GM19043 (cell line): ENCODE measurements at regions not wholly inside any gene's neighbourhood (a gene's known extent, or its start where the extent isn't known, plus 50 kb on each side); places are given as distances from the start of the nearest gene placed in this dataset.

ENCODE experiments used
- ATAC-seq: cut with Tn5 transposase; IDR thresholded peaks from one replicate; pipeline ENCODE4 v1.9.1; 2021; ENCODE audit warnings: low read depth; ENCODE audit not compliant: unreplicated experiment

DNA sequence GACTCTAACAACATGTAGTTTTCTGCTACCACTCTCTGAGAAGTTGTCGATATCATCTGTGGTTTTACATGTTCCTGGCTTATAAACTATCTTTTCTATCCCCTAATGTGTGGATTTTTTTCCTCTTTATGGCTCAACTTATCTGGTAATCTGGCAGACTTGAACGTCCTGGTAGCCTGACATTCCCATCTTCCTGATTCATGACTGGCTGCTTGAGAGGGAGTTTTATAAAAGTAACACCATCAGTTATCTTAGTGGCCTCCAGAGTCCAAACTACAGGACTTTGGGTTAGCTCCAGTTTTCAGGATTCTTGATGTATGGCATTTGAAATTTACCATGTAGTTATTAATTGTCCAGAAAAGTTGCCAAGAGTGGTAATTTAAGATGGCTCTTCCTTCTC lies 174.0 kb upstream of the GULP1 start:
- ATAC-seq, result no peak

DNA sequence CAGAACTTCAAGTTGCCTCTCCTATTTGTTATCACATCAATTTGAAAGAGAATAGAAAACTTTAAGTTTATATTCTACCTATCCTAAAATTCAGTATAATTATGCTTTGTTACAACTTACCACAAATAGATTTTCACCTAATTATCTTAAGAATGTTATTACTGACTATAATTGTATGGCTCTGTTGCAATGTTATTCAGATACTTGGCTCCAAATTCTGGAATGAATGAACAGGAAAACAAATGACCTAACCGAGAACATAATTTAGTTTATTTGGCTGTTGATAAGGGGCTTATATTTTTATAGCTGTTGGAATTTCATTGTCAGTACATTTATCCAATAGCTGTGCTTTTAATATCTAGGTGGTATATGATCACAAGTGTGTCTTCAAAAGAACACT lies 173.2 kb upstream of the GULP1 start:
- no peak for ATAC-seq

DNA sequence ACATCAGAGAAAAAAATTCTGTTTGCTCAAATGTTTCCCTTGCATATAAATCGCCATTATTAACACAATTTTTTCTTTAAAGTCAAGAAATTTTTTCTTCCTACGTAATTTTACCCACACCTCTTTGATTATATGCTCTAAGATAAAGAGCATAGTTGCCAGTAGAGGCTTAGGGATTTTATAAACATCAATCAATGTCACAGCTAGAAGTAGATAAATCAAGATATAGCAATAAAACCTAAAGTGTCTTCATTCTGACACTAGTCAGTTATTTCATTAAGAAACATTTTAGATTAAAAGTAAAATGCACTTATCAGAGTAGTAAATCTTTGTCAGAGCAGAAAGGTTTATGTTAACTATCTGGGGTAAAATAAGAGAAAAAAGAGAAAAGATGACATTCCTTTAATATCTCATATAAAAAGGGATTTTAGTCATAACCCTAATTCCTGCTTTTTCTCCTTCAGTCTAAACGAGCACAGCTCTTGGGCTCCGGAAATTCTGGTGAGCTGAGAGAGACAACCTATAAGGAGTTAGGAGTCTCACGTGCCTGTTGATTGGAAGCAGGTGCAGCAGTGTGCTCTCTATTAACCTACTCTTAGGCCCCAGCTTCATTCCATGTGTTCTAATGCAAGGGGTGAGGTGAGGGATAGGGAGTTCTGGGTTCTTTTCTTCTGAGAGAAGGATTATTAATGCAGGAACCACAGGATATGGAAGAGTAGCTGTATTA lies 172.4 kb upstream of the GULP1 start:
- ATAC-seq, result no peak

DNA sequence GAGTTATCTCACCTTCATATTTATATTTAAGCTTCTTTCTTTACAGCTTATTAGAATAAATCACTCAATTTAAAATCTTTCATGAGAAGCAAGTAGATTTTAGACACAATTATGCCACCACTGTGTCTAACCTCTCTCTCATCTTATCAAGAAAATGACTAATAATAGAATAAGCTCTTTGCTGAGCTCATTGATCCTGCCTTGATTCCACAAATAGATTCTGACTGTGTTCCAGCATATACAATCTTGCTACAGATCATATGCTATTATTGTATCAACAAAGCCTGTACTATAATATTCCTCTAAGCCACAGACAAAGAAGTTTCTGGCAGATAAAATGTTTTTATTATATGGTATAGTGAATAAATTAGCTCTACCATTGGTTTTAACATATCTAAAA lies 168.7 kb upstream of the GULP1 start:
- no peak for ATAC-seq

DNA sequence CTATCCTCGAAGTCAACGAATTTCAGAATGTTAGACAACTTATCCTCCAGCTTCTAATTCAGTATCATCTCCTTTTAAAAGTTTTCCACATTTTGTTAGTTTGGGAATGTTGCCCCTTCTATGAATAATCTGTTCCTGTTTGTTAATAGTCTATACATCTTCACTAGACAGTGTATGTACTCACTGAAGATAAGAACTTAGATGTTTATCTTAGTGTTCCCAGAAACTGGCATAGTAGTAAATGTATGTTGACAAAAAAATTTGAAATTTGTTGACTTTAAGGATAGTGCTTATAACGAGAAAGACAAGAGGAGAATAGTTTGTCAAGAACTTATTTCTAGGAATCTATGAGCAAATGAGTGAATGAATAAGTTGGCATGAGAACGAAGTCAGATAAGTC lies 162.0 kb upstream of the GULP1 start:
- ATAC-seq, result no peak

DNA sequence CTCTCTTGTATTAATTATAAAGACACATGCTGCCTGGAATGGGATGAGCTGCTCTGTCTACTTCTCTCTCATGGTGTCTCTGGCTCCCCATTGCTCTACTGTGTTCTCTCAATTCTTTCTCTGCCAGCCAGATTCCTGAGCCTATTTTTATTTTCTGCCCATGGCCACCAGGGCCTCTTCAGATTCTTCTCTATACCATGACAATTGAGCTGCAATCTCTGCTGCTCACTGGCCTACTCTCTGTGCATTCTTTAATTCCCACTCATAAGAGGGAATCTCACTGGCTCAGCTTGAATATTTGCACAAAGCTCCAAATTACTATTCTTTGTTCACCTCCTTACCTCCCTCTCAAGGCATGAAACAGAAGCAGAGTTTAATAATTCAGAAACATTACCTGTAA lies 161.4 kb upstream of the GULP1 start:
- no peak for ATAC-seq

DNA sequence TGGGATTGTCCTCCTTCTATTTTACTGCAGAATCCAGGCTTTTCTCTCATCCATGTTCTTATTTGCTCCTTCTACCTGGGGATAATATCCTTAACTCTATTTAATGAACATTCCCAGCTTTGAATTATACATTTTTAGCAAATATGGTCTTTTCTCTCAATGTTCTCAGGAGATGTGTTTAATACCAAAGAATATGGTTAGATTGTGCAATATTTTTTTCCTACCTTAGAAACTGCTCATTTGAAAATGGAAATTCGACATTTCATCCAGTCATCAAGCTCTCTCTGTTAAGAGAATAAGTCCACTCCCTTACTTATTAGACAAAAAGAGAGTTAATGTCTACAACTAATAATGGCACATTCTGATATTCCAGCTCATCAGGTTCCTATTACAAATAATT lies 160.4 kb upstream of the GULP1 start:
- ATAC-seq, result no peak

DNA sequence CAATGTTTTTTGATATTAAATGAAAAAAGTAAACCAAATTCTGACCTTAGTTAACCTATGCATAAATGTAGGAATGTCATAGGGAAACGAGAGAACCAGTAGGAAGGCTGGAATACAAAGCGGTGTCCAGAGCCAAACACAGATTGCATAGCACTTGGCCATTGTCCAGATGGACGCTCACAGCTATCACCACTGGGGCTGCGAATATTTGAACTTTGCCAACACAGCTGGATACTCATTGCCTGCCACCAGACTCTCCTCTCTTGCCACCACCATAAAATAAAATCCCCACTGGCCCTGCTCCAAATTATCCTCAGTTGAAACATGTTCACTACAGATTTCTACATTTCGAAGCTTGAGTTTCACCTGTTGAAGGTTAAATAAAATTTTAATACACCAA lies 159.3 kb upstream of the GULP1 start:
- no peak for ATAC-seq

DNA sequence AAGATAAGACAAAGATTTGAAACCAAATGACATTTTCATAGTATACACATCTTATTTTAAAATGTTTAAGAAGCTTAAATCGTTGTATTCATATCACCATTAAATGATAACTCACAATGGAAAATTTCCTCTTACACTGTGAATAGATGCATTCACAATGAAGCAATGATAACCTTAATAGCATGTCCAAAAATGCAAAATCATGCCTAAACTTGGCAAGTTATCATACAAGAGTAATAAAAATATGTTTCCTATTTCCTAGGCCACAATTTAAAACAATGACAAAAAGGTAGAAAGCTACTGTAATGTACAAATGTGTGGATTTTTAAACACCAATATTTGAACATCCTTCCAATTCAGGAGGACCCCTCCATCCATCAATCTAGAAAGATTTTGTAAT lies 157.4 kb upstream of the GULP1 start:
- ATAC-seq, result no peak

DNA sequence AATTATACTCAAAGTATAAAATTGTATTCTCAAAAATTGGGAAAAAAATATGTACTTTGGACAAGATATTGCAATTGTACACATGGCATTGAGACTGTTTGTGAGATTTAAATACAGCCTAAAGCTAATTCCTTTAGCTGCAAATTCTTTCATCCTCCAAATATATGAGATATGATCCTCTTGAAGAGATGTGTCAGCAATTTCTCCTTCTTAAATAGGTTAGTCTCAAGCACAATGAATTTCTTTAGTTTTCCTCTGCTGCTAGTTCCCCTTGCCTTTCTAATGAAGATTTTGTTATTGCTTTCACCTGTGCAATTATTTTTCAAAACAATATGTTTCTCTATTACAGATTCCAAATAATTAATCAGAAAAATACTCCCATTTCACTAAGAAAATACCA lies 153.4 kb upstream of the GULP1 start:
- ATAC-seq, result no peak

DNA sequence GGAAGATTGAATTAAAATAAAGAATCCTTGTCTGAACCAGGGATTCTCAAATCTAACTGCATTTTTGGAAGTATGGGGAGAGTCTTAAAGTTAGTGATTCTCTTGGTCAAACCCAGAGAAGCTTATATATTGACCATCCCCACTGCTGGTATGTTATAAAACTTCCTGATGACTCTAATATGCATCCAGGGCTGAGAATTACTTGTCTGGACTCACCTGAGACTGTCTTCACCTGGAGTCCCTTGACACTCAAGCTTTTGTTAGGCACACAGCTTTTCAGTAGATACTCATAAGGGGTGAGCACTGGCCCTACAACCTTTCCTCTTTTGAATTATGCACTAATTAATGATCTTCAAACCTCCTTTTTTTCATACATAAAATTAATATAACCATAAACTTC lies 149.6 kb upstream of the GULP1 start:
- no peak for ATAC-seq

DNA sequence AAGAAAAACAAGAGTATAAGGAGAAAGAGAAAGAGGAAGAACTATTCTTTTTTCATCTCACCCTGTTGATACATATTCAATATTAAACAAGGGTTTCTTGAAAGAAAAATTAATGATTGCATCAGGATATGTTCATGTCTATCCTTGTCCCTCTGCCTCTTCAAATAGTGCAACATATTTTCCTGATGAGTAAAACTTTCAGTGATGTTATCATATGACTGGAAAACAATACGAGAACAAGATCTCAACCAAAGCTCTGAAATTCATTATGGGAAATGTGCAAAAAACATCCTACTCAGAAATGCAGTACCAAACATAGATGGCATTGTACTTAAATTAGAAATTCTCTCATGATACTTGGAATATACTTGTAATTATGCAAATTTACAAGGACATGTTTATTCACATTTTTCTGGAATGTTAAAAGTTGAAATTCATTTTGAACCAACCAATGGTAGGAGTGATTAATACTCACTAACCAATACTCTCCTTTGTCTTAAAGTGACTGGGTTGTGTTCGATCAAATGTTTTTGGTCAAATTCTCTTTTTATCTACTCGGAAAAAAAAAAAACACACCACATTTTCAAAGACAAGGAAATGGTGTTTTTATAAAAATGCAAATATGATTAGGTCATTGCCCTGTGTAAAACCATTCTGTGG lies 148.9 kb upstream of the GULP1 start:
- no peak for ATAC-seq

DNA sequence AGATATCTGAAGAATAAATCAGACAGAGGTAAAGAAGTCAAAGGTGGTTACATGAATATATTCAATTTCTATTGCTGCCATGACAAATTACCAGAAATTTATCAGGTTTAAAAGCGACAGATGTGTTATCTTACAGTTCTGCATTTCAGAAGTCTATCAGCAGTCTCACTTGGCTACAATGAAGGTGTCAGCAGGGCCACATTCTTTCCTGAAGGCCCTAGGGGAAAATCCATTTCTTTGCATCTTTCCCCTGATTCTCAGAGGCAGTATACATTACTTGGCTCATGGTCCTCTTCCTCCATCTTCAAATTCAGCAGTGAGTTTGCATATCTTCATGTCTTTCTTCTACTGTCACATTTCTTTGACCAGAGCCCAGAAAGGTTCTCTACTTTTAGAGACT lies 145.8 kb upstream of the GULP1 start:
- ATAC-seq, result no peak

DNA sequence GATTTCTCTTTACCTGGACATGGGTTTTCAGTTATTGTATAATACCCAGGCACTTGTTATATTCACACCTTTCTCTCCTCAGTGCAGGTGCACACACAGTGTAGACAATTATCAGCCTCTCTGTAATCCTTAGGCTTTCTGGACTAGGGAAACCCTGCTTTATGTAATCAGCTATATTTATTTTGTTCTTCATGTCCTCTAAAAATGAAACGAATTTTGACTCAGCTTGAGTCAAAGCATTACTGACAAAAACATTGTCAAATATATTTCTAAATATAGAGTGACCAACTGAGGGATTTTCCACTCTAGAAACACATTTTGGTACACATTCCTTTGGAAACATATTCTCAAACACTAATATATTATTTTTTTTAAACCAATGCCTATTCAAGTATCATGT lies 144.8 kb upstream of the GULP1 start:
- no peak for ATAC-seq

DNA sequence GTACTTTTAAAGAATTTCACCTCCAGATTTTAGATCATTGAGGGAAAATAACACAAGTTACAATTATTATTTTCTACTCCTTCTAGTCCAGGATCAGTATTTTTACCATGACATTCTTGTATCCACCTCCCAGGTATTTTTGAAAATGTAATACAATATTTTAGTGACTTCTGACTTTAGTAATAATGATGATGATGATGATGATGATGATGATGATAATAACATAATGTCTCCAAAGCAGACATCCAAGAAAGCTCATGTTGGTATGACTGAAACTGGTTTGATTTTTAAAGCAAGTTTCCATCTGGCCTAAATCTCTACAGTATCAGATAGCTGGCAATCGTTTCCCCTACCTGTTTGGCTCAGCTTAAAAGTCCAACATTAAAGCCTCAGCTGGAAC lies 140.0 kb upstream of the GULP1 start:
- ATAC-seq, result no peak

DNA sequence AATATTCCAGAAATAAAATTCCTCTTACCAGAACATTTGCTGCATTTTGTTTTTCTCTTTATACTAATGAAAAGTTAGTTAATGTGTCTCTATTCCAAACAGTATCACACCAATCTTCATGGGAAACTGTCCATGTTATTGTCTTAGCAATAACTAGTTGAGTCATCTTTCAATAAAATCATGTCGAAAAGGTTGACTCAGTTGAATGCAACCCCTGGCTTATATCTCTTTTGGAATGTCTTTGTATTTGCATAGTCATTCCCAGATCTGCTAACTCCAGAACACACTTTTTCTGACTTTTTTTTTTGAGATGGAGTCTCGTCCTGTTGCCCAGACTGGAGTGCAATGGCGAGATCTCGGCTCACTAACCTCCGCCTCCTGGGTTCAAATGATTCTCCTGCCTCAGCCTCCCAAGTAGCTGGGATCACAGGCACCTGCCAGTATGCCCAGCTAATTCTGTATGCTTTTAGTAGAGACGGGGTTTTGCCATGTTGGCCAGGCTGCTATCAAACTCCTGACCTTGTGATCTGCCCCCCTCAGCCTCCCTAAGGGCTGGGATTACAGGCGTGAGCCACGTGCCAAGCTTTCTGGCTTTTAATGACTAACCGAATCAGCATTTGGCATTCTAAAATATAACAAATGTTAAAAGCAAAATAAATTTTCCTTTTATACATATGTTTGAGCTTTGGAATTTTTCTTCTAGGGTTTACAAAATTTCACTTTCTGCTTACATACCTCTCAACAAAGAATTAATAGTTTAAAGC lies 133.2 kb upstream of the GULP1 start:
- ATAC-seq, result no peak

DNA sequence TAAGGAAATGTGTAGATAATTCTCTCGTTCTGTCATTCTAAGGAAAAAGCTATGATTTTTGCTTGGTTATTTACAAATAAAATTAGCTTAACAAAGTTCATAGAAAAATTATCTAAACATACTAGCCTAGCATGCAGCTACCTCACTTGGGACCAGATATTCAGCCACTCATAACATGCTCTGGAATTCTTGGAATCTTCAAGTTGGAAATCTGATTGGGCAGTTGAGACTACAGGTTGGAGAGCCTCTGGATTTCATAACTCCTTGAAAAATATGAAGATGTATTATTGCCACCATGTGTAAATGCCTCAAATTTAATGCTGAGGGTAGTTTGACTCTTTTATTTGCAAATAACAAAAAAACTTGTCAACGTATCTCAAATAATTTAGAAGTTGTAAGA lies 132.2 kb upstream of the GULP1 start:
- no peak for ATAC-seq

DNA sequence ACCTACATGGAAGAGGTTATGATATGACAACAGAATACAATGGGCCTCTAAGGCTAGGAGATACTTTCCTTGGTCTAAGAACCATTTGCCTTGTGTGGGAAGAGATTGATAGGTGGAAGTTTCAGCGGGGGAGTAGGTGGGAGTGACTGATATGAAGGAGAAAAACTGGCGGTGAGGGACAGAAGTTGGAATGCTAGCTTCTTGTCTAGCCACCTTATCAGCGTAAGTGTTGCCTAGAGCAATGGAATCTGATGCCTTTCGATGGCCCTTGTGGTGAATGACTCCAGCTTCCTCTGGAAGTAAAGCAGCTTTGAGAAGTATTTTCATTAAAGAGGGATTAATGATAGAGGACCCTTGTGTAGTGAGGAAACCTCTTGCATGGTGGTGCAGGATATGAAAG lies 121.3 kb upstream of the GULP1 start:
- no peak for ATAC-seq

DNA sequence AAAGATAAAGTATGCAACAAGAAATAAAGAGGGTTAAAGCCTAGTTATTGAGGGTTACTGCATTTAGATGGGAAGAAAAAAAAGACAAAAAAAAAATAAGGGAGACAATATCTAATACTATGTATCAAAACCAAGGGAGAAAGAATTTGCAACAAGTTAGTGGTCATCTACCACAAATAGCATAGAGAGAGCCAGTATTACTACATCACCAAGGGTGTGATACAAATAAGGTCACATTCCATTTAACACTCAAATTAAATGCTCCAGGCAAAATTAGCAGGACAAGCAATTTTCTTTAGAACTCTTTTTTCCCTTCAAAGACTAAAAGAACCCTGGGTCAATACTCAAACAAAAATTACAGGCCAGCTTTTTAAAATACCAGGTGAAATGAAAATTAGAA lies 115.1 kb upstream of the GULP1 start:
- no peak for ATAC-seq

DNA sequence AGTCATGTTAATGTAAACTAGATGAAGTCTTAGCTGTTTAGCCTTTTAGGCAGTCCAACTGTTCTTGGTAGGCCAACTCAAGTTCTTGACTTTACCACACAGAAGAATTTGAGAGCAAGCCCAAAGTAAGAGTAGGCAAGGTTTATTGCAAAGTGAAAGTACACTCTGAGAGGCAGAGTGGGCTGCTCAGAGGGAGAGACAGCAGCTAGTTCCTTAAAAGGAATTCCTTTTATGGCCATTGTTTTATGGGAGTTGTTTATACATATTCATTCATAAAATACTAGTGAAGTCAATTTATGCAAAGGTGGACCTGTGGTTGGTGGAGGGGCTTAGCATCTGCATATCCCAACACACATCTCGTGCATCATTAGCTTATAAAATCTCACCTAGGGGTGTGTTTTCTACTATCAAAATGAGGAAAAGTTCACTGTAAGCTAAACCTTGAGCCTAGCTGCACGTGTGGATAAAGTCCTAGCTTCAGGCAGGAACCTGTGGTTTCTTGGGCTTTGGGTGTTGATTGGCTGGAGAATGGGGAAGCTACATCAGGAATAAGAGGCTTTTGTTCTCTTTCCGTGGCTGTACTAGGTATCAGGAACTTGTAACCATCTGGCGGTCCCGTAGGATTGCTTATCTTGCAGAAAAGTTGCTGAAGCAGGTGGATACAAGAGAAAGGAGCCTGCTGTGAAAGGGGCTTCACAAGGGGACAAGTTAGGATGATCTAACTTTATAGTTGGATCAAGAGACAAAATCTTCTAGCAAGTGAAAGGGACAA lies 110.4 kb upstream of the GULP1 start:
- ATAC-seq, result no peak

DNA sequence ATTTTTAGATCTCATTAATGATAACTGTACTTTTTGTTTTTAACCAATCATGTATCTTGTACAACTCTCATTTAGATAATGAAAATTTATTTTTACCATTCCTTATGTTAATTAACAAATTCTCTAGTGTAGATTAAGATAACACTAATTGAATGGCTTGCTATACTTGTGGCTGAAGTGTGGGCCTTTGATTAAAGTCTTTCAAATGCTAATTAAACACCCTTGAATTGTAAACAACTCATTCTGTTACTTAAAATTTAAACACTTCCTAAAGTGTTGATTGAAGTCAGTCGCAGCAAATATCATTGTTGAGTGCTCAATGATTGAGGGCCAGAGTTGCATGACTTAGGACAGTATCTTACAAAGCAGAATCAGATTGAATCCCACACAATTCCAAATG lies 109.8 kb upstream of the GULP1 start:
- no peak for ATAC-seq
